GM19328 (cell line): ENCODE measurements at regions not wholly inside any gene's neighbourhood (a gene's known extent, or its start where the extent isn't known, plus 50 kb on each side); places are given as distances from the start of the nearest gene placed in this dataset.

Experiments
- ATAC-seq: cut with Tn5 transposase; IDR thresholded peaks from one replicate; pipeline ENCODE4 v1.9.1; 2021; ENCODE audit warnings: mild to moderate bottlenecking, moderate library complexity; ENCODE audit not compliant: unreplicated experiment

GRCh38 chr9:38287420-38287985 is 105.0 kb upstream of the ALDH1B1 start:
- no peak for ATAC-seq

- ATAC-seq, result no peak
Observed at GRCh38 chr9:38286766-38287165, 105.7 kb upstream of the ALDH1B1 start.

- ATAC-seq, result no peak
Observed at GRCh38 chr9:38286357-38286756, 106.1 kb upstream of the ALDH1B1 start.

GRCh38 chr9:38285236-38285635 is 107.3 kb upstream of the ALDH1B1 start:
- no peak for ATAC-seq

GRCh38 chr9:38284588-38285051 is 107.9 kb upstream of the ALDH1B1 start:
- ATAC-seq, result no peak

- no peak for ATAC-seq
Observed at GRCh38 chr9:38284039-38284575, 108.4 kb upstream of the ALDH1B1 start.

- ATAC-seq, result no peak
Observed at GRCh38 chr9:38282756-38283155, 109.7 kb upstream of the ALDH1B1 start.

GRCh38 chr9:38281917-38282316 is 110.6 kb upstream of the ALDH1B1 start:
- no peak for ATAC-seq

- ATAC-seq, result no peak
Observed at GRCh38 chr9:38281196-38281595, 111.3 kb upstream of the ALDH1B1 start.

- ATAC-seq, result no peak
Observed at GRCh38 chr9:38280251-38280800, 112.2 kb upstream of the ALDH1B1 start.

- no peak for ATAC-seq
Observed at GRCh38 chr9:38278931-38279679, 113.4 kb upstream of the ALDH1B1 start.

GRCh38 chr9:38278457-38278856 is 114.0 kb upstream of the ALDH1B1 start:
- ATAC-seq, result no peak

GRCh38 chr9:38277601-38278200 is 114.8 kb upstream of the ALDH1B1 start:
- no peak for ATAC-seq

- ATAC-seq, result no peak
Observed at GRCh38 chr9:38276771-38277439, 115.6 kb upstream of the ALDH1B1 start.

GRCh38 chr9:38274800-38275199 is 117.7 kb upstream of the ALDH1B1 start:
- ATAC-seq, result no peak

- no peak for ATAC-seq
Observed at GRCh38 chr9:38272710-38273109, 119.8 kb upstream of the ALDH1B1 start.

GRCh38 chr9:38271666-38272241 is 120.7 kb upstream of the ALDH1B1 start:
- no peak for ATAC-seq

- ATAC-seq, result no peak
Observed at GRCh38 chr9:38269775-38270174, 122.7 kb upstream of the ALDH1B1 start.

GRCh38 chr9:38263532-38263931 is 129.0 kb upstream of the ALDH1B1 start:
- no peak for ATAC-seq

- ATAC-seq, result no peak
Observed at GRCh38 chr9:38259519-38260218, 132.8 kb upstream of the ALDH1B1 start.
